GM18868 (cell line): ENCODE measurements at regions not wholly inside any gene's neighbourhood (a gene's known extent, or its start where the extent isn't known, plus 50 kb on each side); places are given as distances from the start of the nearest gene placed in this dataset.
A peak's percentile ranks its signal among the peaks of the same experiment; 100 is the strongest.
"Not testable (repeated sequence)": the region's sequence is repeated elsewhere in the genome, so short reads cannot be mapped to it uniquely, and the experiment has no call there.

Source experiments
- ATAC-seq: cut with Tn5 transposase; IDR thresholded peaks from one replicate; pipeline ENCODE4 v1.9.1; 2021; ENCODE audit warnings: mild to moderate bottlenecking, moderate library complexity; ENCODE audit not compliant: unreplicated experiment

DNA sequence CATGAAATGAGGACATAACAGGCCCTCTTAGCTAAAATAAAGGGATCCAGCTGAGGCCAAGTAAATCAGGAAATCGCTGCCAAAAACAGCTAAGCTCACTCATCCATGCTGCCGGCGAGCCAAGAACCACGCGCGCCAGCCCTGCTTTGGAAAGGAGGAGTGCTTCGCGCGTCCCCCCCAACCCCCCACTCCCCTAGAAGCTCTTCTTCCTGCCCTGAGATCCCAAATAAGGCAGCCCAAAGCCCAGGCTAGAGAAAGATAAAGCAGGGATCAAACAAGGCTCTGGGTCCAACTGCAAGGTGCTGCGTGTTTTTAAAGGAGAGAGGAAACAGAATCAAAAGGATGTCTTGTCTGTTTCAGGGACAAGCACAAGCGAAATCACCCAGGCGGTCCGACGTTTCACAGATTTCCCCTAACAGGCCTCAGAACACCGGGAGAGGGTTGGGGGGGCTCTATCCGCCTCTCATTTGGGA, 168.3 kb upstream of the AUTS2 start:
- no peak for ATAC-seq

DNA sequence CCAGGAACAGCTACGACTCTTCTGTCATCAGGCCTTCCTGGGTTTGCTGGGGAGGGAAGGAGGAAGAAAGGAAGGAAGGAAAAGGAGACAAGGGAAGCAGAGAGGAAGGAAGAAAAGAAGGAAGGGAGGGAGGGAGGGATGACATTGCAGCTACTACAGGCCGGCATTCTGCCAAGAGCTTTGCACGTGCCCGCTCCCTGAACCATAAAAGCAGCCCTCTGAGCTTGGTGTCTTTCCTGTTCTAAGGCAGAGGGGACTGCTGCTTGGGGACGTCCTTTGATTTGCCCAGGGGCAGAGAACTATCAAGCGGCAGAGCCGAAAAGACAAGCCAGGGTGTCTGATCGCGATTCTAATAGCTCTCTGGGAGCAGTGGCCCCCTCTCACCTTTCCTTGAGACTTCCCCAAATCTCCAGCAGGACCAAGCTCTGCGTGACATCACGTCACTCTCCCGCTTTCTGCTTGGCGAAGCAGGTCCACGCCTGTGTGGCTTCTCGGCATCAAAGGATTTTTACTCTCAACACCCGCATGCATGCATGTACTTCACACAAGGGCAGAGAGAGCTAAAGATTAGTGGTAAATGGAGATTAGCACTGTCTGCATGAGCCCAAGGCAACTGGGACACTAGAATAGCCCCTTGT, 167.8 kb upstream of the AUTS2 start:
- ATAC-seq = no peak

DNA sequence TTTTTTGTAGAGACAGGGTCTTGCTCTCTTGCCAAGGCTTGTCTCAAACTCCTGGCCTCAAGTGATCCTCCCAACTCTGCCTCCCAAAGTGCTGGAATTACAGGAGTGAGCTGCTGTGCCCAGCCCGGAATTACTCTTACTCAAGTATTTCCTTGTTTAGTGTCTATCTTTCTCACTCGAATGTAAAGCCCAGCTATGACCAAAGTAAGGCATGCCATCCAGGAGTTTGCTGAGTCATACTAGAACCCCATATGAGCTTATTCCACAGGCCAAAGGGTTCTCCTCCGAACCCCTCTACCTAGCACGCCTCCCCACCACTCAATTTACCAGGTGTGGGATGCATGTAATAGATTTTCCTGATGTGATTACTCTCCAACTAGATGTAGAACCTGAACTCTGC, 166.6 kb upstream of the AUTS2 start:
- ATAC-seq = no peak

DNA sequence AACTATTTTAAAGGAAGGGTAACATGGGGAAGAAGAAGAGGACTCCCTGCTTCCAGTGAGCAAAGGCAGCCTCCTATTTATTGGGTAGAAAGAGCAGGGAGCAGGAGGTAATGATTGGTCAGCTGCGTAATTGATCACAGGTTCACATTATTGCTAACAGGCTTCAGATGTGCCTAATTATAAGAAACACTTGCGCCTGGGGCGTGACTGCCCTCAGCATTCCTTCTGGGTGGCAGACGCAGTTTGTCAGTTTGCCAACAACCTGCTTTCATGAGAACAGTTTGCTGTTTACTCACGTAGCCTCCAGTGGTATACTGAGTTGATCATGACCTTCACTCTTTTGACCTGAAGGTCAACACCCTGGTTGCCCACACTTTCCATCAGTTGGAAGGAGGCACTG, 166.0 kb upstream of the AUTS2 start:
- ATAC-seq = not testable (repeated sequence)

DNA sequence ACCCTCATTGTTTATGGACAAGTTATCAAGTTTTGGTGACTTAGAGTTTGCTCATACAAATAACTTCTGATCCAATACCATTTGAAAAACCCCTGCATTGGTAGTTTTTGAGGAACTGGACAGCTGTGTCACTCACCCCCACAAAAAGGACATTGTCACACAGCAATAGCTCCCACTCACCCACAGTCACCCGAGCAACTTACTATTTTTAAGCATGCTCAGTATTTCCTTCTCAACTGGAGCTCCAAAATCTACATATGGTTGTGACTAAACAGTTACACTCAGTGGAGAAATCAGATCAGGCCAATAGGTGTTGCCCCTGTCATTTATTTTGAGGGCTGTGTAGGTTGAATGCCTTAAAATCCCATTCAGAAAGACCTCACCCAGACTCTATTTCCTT, 165.2 kb upstream of the AUTS2 start:
- no peak for ATAC-seq

DNA sequence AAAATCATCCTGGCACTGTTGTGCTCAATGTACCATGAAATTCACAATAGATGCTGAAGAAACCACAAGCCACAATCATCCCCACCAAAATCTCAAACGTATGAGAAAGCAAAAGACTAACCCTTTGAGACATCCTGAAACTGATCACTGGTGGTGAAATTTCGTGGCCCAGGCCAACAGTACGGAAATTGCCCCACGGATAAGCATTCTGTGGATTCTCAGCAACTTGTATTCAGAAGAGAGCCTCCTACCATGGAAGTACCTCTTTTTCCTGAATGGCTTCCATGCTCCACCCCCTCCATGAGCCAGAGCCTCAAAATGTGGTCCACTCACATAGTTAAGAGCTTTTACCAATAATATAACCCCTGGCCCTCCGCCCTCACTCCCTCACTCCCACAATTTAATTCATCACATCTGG, 163.9 kb upstream of the AUTS2 start:
- ATAC-seq = peak; percentile 47

DNA sequence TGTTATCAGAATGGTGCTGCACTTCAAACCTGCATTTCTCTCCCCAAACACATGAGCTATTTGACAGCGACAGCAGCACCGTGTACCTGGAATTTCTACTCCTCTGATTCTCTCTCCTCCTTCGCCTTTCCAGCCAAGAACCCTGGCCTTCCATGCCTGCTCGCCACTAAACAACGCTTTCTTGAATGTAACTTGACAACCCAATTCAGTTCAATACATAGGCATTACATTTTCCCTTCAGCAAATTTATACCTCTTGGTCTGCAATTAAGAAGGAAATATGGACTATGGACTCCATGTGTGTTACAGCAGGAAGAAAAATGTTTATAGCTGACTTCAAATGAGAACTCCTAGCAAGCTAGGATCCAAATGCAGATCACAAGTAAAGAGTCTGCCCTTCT, 162.6 kb upstream of the AUTS2 start:
- no peak for ATAC-seq

DNA sequence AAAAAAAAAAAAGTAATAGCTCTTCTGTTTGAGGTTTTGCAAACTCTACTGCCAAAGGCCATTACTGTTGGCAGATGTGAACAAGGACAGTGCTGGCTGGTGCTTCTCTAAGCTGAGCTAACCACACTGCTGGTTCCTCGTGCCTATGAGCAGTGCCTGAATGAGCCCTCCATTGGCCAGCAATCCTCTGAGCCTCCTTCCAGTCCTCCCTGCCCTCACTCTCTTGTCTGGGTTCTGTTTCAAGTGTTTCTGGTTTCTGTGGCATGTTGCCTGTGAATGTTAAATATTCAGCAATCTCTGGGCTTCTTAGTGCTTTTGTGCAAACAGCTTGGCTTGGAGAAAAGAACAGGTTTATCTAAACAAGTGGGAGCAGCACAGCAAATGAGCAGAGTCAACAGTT, 161.3 kb upstream of the AUTS2 start:
- ATAC-seq = no peak

DNA sequence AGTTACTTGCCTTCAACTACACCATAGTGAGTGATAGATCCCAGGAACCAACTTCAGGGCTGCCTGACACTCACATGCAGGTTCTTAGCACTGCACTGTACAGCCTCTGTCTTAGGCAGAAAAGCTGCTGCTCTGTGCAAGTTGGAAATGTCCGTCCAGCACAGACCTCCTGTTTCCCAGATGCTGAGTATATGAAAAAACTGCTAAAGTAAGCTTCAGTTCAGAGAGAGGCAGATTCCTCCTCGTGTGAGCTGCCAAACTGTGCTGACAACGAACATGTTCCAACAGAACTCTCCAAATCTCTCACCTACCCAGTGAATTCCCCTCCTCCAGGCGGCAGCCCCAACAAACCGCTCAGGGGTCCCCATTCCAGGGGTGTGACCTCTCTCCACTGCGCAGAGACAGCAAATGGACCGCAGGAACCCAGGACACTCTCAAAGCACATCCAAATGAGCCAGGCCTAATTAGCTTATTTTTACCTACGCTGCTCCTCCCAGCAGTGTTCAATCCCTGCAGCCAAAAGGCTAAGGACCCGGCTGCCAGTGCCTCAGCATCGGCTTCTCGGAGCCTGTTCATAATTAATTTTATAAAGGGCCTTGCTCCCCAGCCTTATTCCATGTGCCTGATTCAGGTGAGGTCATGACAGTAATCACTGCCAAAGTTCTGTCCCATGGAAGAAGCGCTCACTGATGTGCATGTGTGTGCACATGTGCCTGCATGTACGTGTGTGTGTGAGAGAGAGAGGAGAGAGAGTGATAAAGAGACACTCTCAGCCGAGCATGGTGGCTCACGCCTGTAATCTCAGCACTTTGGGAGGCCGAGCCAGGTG, 159.5 kb upstream of the AUTS2 start:
- ATAC-seq = no peak

DNA sequence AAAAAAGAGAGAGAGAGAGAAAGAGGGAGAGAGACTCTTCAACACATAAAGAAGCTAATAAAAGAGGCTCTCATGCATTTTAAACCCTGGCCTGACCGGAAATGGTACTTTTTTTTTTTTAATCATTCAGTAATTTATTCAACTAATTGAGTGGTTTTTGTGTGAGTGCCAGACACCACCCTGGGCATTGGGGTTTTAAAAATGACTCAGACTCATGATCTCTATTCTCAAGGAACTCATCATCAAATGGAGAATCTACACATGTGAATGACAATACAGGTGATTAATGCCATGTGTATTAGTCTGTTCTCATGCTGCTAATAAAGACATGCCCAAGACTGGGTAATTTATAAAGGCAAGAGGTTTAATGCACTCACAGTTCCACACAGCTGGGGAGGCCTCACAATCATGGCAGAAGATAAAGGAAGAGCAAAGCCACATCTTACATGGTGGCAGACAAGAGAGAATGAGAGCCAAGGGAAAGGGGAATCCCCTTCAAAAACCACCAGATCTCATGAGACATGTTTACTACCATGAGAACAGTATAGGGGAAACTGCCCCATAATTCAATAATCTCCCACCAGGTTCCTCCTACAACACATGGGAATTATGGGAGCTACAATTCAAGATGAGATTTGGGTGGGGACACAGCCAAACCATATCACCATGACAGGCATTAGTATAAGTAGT, 158.5 kb upstream of the AUTS2 start:
- peak; percentile 43 for ATAC-seq

DNA sequence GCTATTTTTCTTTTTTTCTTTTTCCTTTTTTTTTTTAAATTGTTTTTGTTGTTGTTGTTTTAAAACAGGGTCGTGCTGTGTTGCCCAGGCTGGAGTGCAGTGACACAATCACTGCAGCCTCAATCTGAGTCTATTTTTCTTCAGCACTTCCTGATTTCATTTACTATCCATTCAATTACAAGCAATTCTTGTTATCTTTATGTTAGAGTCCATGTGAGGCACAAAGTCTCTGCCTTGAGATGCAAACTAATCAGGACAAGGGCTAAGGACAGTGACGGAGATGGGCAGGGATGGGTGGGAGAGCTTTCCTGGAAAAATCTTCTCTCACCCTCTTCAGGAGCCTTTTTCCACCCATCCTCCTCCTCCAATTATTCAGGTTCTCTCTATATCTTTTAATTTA, 157.3 kb upstream of the AUTS2 start:
- ATAC-seq = no peak

DNA sequence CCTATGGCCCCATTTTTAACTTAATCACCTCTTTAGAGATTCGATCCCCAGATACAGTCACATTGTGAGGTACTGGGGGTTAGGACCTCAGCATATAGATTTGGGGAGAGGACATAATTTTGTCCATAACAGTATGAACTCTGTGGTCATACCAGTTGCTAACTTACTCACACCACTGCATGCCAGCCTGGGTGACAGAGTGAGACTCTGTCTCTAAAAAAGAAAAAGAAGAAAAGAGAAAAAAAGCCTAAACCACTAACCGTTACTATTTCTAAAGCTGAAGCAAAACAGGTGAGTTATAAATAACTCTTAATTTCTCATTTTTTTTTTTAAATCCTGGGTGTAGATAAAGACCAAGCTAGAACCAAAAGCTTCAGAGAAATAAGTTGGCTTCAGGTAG, 155.1 kb upstream of the AUTS2 start:
- no peak for ATAC-seq

DNA sequence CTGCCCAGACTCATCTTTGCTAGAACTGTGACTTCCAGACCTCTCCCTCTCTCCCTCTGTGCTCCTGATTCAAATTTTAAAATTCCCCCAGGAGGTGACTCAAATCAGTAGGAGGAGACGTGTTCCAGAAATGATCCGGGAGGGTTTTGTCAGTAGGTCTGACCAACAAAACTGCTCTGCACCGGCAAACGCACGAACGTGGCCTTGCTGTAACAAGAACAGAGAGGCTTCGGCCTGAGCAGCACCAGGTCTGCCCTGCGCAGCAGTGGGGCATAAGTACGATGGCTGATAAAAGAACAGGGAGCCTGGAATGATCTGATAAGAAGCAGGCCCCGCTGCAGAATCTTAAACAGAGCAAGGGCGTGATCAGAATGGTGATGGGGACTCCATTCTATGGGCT, 152.7 kb upstream of the AUTS2 start:
- no peak for ATAC-seq

DNA sequence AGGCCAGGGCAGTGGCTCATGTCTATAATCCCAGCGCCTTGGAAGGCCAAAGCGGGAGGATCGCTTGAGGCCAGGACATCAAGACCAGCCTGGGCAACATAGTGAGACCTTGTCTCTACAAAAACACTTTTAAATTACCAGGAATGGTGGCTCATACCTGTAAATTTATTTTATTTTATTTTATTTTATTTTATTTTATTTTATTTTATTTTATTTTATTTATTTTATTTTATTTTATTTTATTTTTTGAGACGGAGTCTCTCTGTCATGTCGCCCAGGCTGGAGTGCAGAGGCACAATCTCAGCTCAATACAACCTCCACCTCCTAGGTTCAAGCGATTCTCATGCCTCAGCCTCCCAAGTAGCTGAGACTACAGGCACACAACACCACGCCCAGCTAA, 152.1 kb upstream of the AUTS2 start:
- not testable (repeated sequence) for ATAC-seq

DNA sequence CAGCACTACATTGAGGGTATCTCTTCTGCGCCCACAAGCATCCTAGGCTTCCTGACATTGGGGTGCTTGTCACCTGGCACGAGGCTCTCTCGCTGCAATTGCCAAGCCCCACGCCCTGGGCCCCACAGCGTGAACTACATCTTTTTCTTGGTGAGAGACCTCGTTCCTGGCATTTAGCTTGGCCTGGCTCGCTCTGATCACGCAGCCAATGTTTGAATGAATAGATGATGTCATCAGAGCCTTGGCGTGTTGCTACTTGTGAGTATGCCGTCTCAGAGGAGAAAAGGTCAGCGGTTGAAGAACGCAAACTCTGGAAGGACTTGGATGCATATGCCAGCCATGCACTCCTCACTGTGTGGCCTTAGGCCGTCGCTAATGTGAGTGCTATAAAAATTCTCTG, 150.2 kb upstream of the AUTS2 start:
- no peak for ATAC-seq

DNA sequence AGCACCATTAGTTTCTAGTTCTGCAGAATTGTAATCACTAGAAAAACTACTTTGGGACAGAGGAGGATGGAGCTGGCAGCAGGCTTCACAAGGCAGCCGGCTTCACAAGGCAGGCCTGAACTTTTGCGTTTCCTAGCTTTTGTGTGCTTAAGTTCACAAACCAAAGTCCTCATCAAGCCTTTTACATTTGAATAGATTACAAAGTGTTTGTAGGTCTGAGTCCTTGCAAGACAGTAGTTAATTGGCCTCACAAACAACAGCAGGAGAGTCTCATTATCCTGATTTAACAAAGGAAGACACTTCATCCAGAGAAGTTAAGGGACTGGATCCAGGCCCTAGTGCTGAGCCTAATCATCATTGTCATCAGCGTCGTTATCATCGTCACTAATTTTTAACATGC, 147.8 kb upstream of the AUTS2 start:
- ATAC-seq = no peak

DNA sequence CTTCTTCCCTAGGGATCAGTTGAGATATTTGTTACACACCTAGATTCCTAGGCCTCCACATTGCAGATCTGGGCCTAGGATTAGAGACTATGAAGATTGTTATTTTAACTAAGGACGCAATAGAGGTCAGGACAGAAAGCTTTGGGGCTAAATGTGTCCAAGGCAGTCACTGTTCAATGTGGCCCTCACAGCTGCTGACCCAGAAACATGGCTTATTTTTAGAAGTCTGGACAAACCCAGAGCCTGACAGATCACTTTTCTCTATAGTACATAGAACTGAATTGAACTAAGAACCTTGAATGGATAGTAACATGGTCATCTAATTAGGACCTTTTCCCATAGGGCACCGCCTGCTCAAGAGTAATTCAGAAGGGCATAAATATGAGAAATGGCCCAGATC, 146.6 kb upstream of the AUTS2 start:
- ATAC-seq = no peak

DNA sequence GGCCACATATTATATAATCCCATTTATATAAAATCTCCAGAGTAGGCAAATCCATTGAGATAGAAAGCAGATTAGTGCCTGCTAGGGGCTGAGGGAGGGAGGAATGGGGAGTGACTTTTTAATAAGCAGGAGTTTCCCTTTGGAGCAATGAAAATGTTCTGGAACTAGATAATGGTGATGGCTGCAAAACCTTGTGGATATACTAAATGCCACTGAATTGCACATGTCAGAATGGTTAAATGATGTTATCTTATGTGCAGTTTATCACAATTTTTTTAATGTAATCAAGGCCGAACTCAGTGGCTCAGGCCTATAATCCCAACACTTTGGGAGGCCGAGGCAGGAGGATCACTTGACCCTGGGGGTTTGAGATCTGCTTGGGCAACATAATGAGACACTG, 145.5 kb upstream of the AUTS2 start:
- no peak for ATAC-seq

DNA sequence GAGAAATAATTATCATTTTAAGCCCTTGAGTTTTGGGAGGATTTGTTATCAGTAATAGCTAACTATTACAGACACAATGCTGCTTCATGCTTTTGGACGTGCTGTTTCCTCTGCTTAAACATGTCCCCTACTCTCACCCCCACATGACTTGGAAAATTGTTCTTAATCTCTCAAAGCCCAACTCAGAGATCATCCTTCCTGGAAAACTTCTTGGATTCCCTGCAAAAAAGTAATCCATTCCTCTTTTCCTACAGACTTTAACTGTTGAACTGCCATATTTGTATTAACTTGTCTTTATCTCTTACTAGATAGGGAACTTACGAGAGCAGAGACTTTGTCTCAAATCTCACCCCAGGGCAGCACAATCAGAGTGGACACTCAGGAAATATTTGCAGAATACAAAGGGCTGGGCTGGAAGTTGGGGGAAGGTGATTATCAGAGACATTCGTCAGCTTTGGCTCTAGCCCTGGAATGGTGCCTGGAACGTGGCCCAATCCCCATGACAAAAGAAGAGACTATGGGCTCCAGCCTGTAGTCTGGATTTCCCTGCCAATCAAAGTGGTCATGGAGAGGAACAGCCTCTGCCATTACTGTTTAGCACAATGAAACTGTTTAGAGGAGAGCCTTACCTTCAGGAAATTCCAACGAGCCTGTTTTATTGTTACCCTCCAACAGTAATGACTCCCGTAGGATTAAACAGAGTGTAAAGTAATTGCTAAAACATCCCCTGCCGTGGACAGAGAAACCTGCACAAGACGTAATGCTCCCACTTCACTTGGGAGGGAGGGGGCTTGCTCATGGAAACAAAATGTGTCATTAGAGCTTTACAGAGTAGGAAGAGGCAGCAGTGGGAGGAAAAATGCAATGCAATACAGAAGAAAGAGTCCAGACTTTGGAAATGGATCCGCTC, 140.4 kb upstream of the AUTS2 start:
- ATAC-seq = no peak

DNA sequence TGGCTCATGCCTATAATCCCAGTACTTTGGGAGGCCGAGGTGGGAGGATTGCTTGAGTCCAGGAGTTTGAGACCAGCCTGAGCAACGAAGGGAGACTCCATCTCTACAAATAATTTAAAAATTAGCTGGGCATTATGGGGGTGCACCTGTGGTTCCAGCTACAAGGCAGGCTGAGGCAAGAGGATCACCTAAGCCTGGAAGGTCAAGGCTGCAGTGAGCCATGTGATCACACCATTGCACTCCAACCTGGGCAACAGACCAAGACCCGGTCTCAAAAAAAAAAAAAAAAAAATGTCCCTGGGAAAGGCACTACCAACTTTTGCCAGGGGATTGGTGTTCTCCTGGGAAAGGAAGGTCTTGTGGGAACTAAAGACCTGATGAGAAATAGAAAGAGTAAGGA, 134.2 kb upstream of the AUTS2 start:
- ATAC-seq = no peak

DNA sequence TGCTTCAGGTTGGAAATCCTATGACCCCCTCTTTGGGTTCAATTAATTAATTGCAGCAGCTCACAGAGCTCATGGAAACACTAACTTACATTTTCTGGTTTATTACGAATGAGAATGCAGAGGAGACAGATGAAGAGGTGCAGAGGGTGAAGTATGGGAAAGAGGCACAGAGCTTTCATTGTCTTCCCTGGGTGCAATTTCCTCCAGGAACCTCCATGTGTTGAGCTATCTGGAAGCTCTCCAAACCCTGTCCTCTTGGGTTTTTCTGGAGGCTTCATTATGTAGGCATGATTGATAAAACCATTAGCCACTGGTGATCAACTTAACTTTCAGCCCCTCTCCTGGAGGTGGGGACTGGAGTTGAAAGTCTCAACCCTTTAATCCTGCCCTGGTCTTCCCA, 133.0 kb upstream of the AUTS2 start:
- ATAC-seq = no peak
